ENCODE measurements at regions not wholly inside any gene's neighbourhood (a gene's known extent, or its start where the extent isn't known, plus 50 kb on each side); places are given as distances from the start of the nearest gene placed in this dataset.

- TF ChIP-seq CTCF (conservative IDR thresholded peaks at IDR 0.05 in 1 of 2, IDR thresholded peaks at IDR 0.05 in 1 of 2; ENCODE audit: extremely low read depth in 1 of 2, insufficient read depth in 1 of 2, low read depth in 1 of 2, low read length in 2 of 2) (no peak), EZH2 (IDR thresholded peaks at IDR 0.05; ENCODE audit: borderline replicate concordance, low read length) (no peak)
Observed at GRCh38 chrX:85698921-85699320, 319.5 kb upstream of the POF1B start.
